ENCODE measurements at regions not wholly inside any gene's neighbourhood (a gene's known extent, or its start where the extent isn't known, plus 50 kb on each side); places are given as distances from the start of the nearest gene placed in this dataset.
"Not testable (repeated sequence)": the region's sequence is repeated elsewhere in the genome, so short reads cannot be mapped to it uniquely, and the experiment has no call there.

DNA sequence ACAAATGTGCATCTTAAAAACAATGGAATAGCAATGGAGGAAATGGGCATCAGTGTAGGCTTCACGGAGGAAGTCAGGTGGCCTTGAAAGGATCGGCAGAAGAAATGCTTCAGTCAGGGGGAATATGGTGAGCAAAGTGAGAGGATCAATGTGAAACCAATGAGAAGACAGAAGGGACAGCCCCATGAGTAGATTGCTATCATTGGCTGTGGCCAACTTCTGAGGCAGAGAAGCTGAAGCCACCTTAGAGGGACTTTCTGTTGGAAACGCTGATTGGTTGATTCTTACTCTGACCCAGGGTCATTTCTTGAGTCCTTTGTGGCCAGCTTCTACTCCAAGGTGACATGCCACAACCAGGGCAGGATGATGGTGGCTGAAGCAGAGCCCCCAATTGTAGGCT, 130.7 kb upstream of the ZNF648 start:
- no peak for DNase-seq

DNA sequence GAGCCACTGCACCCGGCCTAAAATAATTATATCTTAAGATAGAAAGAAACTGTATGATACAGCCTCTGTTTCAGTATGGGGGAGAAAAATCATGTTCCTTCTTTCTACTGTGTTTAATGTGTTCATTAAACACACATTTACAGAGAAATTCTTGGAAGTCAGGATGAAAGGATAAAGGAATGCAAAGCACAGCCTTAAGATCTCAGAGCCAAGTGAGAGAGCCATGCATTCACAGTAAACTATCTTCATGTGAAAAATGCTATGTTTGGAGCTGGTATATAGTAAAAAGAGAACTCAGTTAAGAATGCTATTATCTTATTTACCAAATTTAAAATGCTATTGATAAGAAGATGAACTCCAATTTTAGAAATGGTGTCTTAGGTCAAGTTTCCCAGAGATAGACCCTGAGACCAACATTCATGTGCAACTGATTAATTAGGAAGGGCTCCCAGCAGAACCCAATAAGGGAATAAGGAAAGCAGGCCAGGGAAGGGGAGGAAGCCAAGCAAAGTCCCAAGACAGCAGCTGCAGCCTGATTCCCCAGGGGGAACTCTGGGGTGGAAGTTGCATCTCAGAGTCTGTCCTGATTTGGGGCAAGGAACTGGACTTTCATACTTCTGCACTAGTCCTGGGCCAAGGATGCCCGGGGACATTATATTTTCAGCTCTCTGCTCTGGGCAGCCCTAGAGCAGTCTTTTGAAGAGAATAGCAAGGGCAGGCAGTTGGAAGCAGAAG, 130.0 kb upstream of the ZNF648 start:
- no peak for DNase-seq

DNA sequence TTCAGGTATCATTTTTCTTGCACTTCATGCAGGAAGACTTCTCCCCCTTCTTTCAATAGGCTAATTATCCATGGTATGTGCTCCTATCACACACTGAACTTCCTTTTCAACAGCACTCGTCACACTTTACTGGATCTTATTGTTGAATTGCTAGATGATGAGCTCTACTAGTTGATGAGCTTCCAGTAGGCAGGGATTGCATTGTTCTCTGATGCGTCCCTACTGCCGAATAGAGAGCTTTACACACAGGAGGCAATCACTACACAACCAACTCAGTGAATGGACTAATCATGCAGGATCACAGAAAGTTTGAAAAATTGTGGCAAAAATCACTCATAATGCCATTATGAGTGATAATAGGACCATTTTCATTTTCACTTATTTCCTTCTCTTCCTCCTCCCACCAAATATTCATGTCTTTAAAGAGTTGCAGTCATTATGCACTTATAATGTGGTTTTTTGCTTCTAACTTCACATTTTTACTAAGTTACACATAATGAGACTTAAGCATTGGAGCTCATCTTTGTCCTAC, 128.1 kb upstream of the ZNF648 start:
- no peak for DNase-seq

DNA sequence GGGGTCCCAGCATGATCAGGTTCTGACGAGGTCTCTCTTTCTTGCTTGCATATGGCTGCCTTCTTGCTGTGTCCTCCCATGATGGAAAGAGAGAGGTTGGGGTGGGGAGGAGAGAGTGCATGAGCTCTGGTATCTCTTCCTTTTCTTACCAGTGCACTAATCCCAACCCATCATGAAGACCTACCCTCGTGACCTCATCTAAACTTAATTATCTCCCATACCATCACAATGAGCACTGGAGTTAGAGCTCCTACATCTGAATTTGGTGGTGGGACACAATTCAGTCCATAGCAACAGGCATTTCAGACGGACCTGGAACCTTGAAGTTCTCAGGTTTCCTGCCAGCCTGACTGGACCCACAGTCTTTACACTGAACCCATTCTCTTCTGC, 125.2 kb upstream of the ZNF648 start:
- DNase-seq: no peak

DNA sequence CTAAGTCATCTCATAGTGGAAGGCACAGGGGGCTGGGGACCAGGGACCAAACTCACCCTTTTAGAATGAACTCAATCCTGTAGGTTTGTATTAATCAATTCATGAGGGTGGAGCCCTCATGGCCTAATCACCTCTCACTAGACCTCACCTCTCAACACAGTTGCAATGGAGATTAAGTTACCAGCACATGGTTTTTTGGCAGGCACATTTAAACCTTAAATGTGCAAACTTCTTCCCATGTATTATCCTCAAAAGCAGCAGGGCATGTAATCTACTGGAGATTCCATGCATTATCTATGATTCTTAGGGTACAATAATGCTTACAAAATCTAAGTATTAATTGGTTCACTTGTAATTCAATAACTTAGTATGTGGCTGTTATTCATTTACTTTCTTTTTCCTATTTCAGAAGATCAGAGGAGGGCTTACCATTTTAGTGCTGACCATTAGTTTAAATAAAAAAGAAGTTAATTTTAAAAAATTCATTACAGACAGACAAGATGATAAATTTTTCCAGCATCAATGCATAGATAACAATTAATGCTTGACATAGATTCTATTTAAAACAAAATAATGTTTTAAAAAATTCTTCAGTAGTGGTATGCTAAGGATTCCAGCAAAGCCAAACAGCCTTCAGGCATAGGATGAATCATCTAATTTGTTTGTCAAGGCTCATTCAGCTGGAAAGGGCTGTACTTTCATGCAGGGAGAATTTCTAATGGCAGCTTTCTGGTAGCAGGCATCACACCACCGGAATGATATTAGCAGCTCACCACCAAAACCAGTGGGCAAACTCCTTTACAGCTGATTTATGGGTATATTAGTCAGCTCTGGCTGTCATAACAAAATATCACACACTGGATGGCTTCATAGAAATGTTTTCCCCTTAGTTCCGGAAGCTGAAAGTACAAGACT, 124.6 kb upstream of the ZNF648 start:
- no peak for DNase-seq

DNA sequence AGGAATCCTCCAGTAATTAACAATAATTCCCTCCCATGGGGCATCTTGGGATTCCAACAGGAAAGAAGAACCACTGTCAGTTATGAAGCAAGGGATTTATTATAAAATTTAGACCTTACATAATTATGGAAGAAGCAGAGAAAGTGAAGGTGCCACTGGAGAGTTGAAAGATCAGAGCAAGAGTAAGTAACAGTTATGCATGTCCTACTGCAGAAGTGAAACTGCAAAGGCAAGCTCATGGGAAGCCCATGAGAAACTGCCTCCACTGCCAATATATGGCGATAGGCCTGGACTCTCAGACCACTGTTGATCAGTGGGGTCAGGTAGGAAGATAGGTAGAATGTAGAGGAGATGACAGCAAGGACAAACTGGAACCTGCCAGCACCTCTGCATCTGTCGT, 123.6 kb upstream of the ZNF648 start:
- DNase-seq: no peak

DNA sequence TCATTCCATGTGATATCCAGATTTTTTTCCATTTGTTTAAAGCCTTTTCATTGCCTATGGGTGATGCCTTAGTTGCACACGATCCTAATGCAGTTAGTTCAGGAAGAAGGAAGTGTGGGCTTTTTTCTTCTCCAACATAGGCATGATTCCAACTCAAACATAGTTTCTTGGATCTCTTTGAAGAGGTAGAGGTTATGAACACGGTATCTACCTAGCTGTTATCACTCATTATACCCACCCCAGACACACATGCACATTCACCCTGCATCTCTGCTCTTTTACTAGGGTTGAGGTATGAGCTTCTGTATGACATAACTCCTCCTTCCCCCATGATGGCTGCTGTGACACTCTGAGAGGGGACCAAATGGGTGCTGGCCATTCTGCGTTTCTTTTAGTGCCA, 122.1 kb upstream of the ZNF648 start:
- DNase-seq: no peak

DNA sequence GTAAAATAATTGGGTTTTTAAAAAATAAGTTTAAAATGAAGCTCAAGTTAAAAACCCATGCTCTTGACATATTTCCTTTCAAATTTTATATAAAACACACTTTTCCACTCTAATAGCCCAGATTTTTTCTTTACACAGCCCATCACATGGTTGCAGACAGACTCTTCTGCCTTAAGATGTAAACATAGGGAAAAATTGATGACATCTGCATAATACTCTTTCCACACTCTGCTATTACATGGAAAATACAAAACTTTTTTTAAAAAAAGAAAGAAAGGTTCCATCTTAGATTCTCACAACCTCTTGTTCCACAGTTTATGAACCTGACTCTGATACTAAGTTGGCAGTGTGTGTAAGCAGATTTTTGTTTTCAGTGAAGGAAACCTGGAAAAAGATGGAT, 120.8 kb upstream of the ZNF648 start:
- no peak for DNase-seq

DNA sequence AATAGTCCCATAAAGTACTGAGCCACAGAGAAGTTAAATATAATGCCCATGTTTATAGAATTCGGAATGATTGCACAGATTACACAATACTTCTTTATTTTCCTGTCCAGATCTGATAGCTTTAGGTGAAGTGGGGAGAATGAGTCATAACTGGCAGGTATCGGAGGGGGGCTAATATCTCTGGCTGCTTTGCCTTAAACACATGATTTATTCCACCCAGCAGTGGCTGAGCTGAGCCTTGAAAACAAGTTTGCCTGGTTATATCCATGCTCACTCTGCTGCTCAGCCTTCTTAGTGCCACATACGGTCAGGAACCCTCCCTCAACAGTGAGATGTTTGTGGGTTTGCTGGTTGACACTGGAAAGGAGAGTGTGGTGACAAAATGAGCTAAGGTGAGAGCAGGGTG, 119.7 kb upstream of the ZNF648 start:
- DNase-seq: no peak

DNA sequence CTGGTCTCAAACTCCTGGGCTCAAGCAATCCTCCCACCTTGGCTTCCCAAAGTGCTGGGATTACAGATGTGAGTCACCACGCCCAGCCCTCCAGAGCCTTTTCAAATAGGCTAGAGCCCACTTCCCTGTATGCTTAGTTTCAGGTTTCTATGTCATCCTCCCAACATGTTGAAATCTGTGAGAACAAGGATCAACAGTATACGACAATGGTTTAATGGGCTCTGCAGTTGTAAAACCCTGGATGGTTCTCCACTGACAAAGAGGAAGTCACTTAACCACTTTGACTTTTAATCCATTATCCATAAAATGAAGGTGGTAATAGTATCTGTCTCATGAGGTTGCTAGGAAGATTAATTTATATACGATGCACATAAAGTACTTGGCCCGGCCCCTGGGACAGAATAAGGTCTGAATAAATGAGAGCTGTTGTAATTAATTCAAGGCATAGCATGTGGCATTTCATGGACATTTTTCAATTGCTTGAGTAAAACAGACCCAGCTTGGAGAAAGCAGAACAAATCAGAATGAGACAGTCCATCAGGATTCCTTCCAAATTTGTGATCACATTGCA, 113.9 kb upstream of the ZNF648 start:
- DNase-seq: no peak

DNA sequence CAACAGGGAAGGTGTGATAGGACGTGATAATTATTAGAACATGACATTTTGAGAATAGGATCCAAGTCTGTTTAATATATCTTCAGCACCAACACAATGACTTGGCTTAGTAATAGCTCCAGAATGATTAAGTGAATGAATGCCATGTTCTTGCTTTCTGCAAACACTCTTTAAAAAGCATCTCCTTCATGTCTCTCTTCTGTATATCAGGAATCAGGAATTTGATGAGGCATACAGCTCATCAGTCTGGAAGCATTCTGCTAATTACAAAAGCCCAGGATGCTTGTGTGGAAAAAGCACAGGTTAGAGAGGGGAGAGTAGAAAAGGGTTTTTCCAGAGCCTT, 113.0 kb upstream of the ZNF648 start:
- DNase-seq: no peak

DNA sequence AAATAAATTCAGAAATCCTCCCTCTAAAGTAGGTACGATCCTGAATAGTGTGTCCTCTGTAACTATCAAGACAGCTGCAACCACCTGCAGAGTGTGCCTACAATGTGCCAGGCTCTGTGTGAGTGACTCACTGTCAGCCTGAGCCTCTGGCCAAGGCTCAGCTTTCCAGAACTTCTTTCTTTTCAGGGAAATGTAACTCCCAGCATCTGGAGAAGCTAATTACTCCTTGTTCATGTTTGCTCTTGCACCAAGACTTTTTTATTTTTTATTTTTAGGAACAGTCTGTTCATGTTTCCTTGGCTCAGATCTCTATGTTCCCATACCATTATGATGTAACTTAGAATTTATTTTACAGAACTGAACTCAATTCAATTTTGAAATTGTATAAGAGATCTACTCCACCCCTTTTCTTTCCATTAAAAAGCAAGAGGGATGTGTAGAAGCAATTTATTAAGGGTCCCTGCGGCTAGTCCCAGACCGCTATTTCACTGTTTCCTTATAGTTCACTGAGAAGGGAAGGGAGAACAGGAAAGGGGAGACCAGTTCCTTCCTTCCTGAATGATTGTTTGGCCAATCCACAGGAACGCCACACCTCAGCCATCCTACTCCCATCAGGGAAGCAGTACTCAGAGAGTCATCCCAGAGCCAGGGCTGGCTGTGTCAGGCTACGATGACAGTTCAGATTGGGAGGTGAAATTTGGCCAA, 112.4 kb upstream of the ZNF648 start:
- no peak for DNase-seq

DNA sequence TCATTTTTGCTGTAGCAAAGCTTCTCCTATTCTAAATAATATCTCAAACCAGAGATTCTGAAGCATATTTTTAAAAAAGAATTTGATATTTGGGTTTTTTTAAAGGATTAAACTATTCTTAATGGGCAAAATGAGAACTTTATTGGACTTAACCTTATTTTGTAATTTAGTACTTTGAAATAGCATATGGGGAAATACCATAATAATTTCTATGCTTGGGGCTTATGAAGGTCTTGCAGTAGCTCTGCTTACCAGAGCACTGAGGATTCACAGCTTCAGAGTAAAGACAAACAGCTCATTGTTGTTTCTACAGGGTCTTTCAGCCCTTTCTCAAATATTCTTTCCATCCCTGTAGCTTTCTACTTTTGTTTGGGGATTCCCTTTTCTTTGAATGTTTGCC, 111.2 kb upstream of the ZNF648 start:
- no peak for DNase-seq

DNA sequence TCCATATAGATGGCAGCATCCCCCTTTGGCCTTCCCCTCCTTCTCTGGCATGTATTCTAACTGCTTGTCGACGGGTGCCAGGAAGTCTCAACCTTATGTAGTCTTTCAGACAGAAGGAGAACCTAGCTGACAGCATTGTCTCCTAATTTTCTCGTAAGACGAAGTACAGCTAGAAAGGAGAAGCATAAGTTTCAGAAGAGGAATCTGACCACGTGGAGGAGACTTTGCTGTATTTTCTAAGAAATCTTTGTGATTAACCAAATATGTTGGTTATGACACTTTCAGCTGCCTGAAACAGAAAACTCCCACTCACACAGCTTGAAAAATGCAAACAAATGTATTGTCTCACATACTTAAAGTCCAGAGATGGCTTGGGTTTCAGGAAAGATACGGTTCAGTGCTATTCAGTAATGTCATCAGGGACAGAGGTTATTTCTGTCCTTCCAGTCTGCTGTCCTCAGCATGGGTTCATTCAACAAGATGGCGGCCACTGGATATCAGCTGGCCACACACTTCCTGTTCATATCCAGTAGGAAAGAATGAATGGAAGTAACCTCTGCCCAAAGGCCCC, 109.5 kb upstream of the ZNF648 start:
- no peak for DNase-seq

DNA sequence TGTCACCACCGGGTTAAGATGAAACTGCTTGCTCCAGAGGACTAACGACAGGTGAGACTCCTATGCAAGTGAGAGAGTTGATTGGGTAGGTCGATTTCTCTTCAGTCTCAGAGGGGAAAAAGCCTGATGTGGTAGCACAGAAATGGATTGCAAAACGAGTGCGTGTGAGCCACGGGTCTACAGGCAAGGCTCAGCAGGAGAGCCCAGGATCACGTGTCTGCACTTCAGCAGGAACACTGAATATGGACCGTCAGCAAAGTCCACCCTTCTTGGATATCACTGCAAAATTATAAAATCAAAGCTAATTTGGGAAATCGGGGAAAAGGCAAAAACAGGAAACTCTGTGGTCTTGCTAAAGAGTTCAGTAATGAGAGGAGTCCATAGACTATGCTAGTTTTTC, 107.7 kb upstream of the ZNF648 start:
- DNase-seq: no peak

DNA sequence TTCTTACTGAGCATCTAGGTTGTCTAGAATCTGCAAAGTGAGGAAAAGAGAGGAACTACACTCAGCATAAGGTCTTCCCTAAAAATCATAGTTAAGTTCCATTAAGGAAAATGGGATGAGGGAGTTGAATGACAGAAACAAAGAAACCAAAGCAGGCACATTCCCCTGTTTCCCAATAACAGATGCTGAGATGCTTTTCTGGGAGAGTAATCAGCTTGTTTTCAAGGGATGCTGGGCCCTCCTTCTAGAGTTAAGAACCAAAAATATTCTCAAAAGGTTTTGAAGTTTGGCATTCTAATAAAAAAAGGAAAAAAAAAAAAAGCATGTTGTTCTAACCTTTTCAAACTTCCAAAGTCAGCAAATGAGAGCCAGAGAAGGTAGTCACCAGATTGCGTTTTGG, 105.2 kb upstream of the ZNF648 start:
- DNase-seq: no peak

DNA sequence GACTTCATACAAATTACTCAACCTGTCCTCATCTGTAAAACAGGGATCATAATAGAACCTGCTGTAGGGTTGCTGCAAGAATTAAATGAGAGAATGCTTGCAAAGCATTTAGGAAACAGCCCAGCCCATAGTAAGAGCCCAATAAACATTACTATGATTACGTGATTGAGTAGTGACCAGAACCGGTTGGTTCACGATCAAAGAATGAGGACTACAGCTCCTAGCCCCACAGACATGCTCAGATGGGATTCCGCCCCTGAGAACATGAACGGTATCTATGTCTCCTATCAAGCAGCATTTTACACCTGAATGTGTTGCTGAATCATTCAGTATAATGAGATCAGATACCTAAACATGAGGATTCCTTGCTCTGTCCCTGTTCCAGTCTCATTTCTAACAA, 104.8 kb upstream of the ZNF648 start:
- DNase-seq: no peak

DNA sequence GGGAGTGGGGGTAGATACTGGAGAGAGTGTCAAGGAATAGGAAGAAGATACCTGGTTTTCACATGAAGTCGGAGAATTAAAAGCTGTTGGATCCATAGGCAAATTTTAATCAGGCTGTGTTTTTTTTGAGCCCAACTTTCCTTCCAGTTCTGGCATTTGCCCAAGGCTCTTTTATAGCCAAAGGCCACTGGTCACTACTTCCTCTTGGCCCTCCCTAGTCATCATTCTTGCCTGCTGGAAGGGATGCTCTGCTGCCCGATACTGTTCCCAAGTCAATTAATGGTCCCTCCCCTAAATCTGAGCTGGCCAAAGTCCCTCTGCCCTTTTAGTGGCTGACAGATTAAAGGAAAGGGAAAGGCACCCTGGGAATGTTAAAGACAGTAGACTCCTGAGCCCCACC, 102.8 kb upstream of the ZNF648 start:
- no peak for DNase-seq

DNA sequence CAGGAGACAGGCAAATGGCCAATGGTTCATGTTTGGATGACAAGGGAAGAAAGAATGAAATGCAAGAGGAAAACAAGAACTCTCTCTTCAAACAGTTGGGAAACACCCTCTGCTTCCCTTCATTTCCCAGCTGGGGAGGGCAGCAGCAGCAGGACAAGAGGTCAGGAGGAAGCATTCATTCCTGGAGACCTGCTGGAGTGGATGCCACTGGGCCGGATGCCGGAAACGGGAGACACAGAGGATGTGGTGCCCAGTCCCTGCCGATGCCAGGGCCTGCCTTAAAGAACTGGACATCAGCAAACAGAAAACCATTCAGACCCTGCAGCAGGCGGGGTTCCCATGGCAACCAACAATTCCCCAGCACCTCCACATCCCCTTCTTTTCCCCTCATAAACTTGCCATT, 102.3 kb upstream of the ZNF648 start:
- DNase-seq: no peak

DNA sequence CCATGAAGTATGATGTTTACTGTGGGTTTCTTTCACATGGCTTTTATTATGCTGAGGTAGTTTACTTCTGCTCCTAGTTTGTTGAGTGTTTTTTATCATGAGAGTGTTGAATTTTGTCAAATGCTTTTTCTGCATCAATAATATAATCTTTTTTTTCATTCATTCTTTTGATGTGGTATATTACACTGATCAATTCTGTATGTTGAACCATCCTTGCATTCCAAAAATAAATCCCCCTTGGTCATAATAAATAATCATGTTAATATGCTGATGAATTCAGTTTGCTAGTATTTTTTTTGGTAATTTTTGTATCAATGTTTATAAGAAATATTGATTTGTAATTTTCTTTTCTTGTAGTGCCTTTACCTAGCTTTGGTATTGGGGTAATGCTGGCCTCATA, 97.9 kb upstream of the ZNF648 start:
- no peak for DNase-seq

DNA sequence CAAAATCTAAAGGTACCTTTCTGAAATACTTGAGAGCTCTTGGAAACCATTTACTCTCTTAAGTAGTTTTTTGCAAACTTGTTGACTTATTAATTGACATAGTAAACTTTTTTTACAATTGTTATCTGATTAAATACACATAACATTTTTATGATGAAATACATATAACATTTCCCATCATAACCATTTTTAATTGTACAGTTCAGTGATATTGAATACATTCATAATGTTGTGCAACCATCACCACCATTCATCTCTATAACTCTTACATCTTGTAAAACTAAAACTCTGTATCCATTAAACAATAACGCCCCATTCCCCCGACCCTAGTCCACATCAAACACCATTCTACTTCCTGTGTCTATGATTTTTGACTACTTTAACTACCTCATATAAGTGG, 95.7 kb upstream of the ZNF648 start:
- no peak for DNase-seq

DNA sequence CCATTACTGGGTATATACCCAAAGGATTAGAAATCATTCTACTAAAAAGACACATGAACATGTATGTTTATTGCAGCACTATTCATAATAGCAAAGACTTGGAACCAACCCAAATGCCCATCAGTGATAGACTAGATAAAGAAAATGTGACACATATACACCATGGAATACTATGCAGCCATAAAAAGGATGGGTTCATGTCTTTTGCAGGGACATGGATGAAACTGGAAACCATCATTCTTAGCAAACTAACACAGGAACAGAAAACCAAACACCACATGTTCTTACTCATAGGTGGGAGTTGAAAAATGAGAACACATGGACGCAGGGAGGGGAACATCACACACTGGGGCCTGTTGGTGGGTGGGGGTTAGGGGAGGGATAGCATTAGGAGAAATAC, 92.9 kb upstream of the ZNF648 start:
- DNase-seq: not testable (repeated sequence)

DNA sequence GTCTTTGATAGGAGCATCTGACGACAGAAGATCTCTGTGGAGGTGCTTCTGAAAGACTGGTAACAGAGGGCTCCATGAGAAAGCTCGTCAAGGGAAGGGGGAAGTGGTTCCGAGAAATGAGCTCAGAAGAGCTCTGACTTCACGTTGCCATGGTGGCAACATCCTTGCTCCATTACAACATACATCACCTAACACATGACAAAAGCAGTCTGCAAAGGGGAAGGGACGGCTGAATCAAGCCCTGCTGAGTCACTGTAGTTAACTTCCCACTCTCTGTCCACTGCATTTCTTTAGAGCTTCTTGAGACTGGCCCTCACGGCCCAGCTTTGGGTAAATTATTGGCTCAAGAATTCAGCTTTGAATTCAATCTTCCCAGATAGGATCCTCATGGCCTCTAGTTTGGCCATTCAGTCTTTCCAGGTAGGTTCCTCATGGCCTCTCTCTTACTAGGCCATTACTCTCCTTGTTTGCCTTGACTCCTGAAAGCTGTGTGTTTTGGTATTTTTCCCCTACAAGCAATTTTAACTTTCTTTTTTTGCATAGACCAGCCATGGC, 88.0 kb upstream of the ZNF648 start:
- DNase-seq: no peak

Data from NCI-H82 (cell line).